ENCODE measurements at regions not wholly inside any gene's neighbourhood (a gene's known extent, or its start where the extent isn't known, plus 50 kb on each side); places are given as distances from the start of the nearest gene placed in this dataset.

DNA sequence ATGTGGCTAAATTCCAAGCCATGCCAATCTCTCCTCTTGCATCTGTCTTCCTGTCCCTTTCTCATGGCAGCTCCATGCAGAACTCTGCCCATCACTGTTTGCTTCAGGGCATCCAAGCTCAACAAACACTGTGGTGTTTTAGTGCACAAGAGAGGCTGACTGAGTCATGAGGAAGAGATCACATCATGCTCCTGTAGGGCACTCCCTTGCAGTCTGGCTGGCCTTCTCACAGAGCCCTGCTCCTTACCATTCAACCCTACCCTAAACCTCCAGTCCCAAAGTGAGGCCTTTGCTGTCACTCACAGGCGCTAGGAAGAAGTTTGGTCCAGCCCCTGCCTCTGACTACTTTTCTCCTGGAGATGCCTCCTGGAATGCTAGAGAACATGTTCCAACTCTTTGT, 194.0 kb downstream of the LRATD1 start:
- ATAC-seq (ENCODE audit: low read depth) (no peak), DNase-seq (ENCODE audit: low spot score in 2 of 2) (no peak)
- no peak overlapping the region for H3K4me3 Mint-ChIP-seq
- no peaks in the 10 kb centered on the region for H3K36me3 Mint-ChIP-seq
- H3K27me3 Mint-ChIP-seq, result peaks cover 5% of the 10 kb centered on the region
- no peak overlapping the region for H3K27ac Mint-ChIP-seq
- H3K4me1 Mint-ChIP-seq, result no peaks in the 10 kb centered on the region
- H3K9me3 Mint-ChIP-seq, result peaks cover 6% of the 10 kb centered on the region

DNA sequence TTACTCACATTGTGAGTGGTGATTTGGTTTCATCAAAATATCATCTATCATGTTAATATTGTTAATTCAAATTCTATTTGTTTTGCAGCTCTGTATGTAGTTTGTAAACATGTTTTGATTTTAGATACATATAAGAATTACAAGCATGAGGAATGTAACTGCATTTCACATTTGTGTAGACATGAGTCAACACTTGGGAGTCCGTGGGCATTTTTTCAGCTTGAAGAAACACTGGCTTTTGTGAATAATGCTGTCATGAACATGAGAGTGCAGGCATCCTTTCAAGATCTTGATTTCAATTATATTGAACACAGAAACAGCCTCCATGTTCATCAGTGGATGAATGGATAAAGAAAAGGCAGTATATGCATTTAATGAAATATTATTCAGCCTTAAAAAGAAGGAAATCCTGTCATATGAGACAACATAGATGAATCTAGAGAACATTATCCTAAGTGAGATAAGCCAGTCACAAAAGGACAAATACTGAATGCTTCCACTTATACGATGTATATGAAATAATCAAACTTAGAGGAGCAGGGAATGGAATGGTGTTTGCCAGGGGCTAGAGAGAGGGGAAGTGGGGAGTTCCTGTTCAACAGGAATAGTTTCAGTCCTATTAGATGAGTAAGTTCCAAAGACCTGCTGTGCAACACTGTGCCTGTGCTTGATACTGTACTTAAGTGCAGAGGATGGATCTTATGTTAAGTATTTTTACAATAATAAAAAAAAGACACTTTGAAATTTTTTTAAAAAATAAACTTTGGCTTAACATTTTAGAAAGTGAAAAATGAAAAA, 194.9 kb downstream of the LRATD1 start:
- no peak overlapping the region for H3K27ac Mint-ChIP-seq
- H3K27me3 Mint-ChIP-seq, result peaks cover 5% of the 10 kb centered on the region
- ATAC-seq (ENCODE audit: low read depth), result no peak
- H3K36me3 Mint-ChIP-seq, result no peaks in the 10 kb centered on the region
- H3K4me1 Mint-ChIP-seq, result no peaks in the 10 kb centered on the region
- peaks cover 6% of the 10 kb centered on the region for H3K9me3 Mint-ChIP-seq
- DNase-seq (ENCODE audit: low spot score in 2 of 2), result no peak
- no peak overlapping the region for H3K4me3 Mint-ChIP-seq

DNA sequence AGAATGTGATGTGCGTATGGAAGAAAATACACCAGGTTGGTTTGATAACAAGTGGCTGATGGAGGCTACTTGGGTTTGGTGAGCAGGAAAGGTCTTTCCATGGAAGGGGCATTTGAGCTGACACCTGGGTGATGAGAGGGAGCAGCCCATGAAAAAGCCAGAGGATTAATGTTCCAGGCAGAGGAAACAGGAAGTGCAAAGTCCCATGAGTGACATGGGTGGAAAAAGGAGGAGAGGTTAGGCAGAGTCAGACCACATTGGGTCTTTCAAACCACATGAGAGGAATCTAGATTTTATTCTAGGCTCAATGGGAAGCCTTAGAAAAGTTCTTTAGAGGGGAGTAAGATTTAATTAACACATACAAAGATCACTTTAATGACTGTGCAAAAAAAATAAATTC, 195.7 kb downstream of the LRATD1 start:
- H3K4me1 Mint-ChIP-seq, result no peaks in the 10 kb centered on the region
- H3K4me3 Mint-ChIP-seq, result no peak overlapping the region
- no peak overlapping the region for H3K27ac Mint-ChIP-seq
- peaks cover 5% of the 10 kb centered on the region for H3K27me3 Mint-ChIP-seq
- H3K36me3 Mint-ChIP-seq, result no peaks in the 10 kb centered on the region
- H3K9me3 Mint-ChIP-seq, result peaks cover 6% of the 10 kb centered on the region
- DNase-seq (ENCODE audit: low spot score in 2 of 2), result no peak
- no peak for ATAC-seq (ENCODE audit: low read depth)

DNA sequence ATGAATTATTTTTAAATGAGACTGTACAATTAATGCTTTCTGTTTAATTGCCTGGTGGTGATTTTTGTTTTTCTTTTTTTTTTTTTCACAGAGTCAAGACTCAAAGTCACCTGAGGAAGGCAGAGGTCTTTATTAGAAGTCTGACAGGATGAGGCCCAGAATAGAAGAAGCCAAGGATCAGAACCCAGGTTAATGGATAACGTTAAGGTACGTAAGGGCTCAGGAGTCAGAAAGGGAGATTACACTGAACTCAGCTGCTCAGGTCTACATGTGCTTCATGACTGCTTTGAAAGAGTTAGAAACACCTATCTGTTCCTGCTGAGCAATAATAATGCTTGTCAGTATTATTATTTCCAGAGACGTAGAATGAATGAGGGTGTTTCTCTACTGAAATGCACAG, 196.5 kb downstream of the LRATD1 start:
- Mint-ChIP-seq H3K9me3 (peaks cover 6% of the 10 kb centered on the region), H3K4me3 (no peak overlapping the region), H3K27ac (no peak overlapping the region), H3K36me3 (no peaks in the 10 kb centered on the region), H3K4me1 (no peaks in the 10 kb centered on the region), H3K27me3 (peaks cover 5% of the 10 kb centered on the region)
- ATAC-seq (ENCODE audit: low read depth) (no peak), DNase-seq (ENCODE audit: low spot score in 2 of 2) (no peak)

DNA sequence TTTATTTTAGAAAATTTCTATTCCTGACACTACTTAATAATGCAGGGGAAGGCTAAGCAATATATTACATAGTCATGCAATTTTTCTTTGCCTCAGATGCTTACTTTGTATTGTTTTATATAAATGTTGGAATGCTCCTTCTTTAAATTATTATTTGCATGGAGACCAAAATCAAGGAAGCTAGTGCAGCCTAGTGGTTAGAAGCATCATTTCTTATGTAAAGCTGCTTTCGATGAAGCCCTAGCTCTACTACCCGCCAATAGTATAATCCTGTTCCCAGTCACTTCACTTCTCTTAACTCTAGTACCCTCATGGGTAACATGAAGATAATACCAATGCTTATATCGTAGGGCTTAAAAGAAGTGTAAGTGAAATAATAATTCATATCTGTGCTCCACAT, 198.9 kb downstream of the LRATD1 start:
- Mint-ChIP-seq H3K9me3 (peaks cover 6% of the 10 kb centered on the region), H3K36me3 (no peaks in the 10 kb centered on the region), H3K27me3 (peaks cover 2% of the 10 kb centered on the region), H3K4me1 (no peaks in the 10 kb centered on the region), H3K4me3 (no peak overlapping the region), H3K27ac (no peak overlapping the region)
- DNase-seq (ENCODE audit: low spot score in 2 of 2) (no peak), ATAC-seq (ENCODE audit: low read depth) (no peak)

DNA sequence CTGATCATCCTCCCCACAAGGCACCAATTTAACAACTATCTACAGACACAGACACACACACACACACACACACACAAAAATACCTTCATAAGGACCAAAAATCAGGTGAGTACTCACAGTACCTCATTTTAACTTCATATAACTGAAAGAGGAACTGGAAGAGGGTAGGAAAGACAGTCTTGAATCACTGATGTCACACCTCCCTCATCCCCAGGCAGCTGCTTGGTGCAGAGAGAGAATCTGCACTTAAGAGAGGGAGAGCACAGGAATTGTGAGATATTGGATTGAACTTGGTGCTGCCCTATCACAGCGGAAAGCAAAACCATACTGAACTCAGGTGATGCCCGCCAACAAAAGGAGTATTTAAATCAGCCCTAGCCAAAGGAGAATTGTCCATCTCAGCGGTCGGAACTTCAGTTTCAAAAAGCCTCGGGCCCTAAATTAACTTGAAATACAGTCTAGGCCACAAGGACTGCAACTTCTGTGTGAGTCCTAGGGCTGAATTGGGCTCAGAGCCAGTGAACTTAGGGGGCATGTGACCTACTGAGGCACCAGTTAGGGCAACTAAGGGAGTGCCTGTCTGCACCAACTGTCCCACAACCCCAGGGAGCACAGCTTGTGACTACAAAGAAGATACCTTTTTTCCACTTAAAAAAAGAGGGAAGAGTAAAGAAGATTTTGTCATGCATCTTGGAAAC, 211.1 kb downstream of the LRATD1 start:
- Mint-ChIP-seq H3K4me3 (no peak overlapping the region), H3K4me1 (no peaks in the 10 kb centered on the region), H3K27ac (no peak overlapping the region), H3K27me3 (peaks cover 3% of the 10 kb centered on the region), H3K36me3 (no peaks in the 10 kb centered on the region), H3K9me3 (peaks cover 8% of the 10 kb centered on the region)
- ATAC-seq (ENCODE audit: low read depth), result no peak
- DNase-seq (ENCODE audit: low spot score in 2 of 2), result no peak

DNA sequence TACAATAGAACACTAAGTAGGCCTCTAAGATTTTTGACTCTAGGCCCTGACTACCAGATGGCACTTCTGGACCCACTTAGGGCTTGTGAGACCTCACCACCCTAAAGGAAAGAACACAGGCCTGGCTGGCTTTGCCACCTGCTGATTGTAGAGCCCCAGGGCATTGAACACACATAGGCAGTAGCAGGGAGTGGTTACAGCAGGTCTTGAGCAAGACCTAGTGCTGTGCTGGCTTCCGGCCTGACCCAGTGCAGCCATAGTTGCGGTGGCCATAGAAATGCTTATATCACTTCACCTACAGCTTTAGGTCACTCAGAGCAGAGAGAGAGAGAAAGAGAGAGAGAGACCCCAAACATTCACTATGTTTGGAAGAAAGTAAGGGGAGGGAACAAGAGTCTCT, 223.2 kb downstream of the LRATD1 start:
- DNase-seq (ENCODE audit: low spot score in 2 of 2) (no peak), ATAC-seq (ENCODE audit: low read depth) (no peak)
- Mint-ChIP-seq H3K27ac (no peak overlapping the region), H3K4me1 (no peaks in the 10 kb centered on the region), H3K4me3 (no peak overlapping the region), H3K36me3 (no peaks in the 10 kb centered on the region), H3K27me3 (no peaks in the 10 kb centered on the region), H3K9me3 (peaks cover 9% of the 10 kb centered on the region)

DNA sequence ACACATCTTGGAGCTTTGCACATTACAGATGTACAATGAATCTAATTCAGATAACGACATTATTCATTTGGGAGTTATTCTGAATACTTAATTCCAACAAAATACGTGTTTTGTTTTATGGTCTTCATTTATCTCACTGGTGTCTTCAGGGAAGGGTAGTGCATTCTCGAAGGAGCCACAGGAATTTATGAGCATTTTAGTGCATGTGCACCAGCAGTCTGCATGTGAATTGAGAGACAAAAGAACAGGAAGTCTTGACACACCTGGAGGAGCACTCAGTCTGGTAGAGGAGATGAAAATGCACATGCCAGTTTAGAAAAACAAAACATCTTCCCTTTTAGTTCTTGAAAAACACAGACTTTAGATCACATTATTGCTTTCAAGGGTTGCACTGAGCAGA, 228.7 kb downstream of the LRATD1 start:
- Mint-ChIP-seq H3K9me3 (peaks cover 5% of the 10 kb centered on the region), H3K27me3 (no peaks in the 10 kb centered on the region), H3K36me3 (peaks cover 1% of the 10 kb centered on the region), H3K4me3 (no peak overlapping the region), H3K4me1 (no peaks in the 10 kb centered on the region), H3K27ac (no peak overlapping the region)
- ATAC-seq (ENCODE audit: low read depth) (no peak), DNase-seq (ENCODE audit: low spot score in 2 of 2) (no peak)

DNA sequence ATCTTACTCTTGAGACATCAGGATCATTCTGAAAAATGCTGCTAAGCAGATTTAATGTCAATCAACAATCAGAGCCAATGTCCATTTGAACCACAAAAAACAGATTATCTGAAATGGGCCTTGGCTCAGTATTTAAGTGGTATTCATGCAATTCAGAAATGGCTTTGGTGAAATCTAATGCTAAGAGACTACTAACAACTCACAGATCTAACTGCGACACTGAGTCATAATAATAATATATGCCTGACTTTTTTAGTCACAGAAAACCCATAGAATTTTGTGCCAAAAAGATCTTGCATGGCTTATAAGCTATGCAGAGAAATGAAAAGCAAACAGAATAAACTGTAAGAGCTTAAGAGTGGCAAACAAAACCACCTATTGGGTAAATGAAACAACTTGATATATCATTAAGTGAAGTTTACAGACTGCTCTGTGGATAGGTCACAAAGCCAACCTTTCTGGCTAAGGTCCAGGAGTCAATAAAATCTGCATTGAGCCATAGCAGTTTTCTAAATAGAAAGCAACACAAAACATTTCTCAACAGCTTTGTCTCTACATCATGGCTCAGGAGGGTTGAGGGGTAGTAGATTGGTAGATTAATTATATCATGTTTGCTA, 234.3 kb downstream of the LRATD1 start:
- DNase-seq (ENCODE audit: low spot score in 2 of 2) (no peak), ATAC-seq (ENCODE audit: low read depth) (no peak)
- Mint-ChIP-seq H3K36me3 (peaks cover 1% of the 10 kb centered on the region), H3K9me3 (peaks cover 2% of the 10 kb centered on the region), H3K27me3 (peaks cover 2% of the 10 kb centered on the region), H3K4me3 (no peak overlapping the region), H3K4me1 (no peaks in the 10 kb centered on the region), H3K27ac (no peak overlapping the region)

DNA sequence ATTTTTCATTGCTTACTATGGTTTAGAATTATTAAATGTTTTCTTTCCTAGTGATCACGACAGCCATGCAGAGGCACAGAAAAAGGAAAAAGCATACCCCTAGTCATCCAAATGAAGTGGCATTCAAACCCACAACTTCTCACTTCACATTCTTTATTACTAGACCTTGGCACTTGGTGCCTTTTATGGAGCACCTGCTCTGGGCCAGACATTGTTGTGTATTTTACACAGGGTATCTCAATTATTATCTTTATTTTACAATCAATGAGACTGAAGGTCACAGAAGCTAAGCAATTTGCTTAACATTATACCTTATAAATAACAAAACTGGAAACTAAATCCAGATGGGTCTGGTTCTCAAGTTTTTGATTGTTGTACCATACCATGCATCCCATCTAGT, 235.3 kb downstream of the LRATD1 start:
- H3K4me3 Mint-ChIP-seq, result no peak overlapping the region
- ATAC-seq (ENCODE audit: low read depth) (no peak), DNase-seq (ENCODE audit: low spot score in 2 of 2) (no peak)
- H3K36me3 Mint-ChIP-seq, result peaks cover 1% of the 10 kb centered on the region
- H3K4me1 Mint-ChIP-seq, result no peaks in the 10 kb centered on the region
- no peak overlapping the region for H3K27ac Mint-ChIP-seq
- H3K27me3 Mint-ChIP-seq, result peaks cover 4% of the 10 kb centered on the region
- H3K9me3 Mint-ChIP-seq, result peaks cover 2% of the 10 kb centered on the region

DNA sequence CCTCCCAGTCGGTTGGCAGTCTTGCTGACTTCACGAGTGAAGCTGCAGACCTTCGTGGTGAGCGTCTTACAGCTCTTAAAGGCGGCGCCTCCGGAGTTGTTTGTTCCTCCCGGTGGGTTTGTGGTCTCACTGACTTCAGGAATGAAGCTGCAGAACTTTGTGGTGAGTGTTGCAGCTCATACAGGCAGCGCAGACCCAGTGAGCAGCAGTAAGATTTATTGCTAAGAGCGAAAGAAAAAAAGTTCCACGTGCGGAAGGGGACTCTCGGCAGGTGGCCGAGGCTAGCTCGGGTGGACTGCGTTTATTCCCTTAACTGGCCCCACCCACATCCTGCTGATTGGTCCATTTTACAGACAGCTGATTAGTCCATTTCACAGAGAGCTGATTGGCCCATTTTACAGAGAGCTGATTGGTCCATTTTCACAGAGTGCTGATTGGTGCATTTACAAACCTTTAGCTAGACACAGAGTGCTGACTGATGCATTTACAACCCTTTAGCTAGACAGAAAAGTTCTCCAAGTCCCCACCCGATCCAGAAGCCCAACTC, 240.3 kb downstream of the LRATD1 start:
- Mint-ChIP-seq H3K36me3 (no peaks in the 10 kb centered on the region), H3K4me1 (no peaks in the 10 kb centered on the region), H3K9me3 (peaks cover 2% of the 10 kb centered on the region), H3K27ac (no peak overlapping the region), H3K4me3 (no peak overlapping the region), H3K27me3 (peaks cover 6% of the 10 kb centered on the region)
- ATAC-seq (ENCODE audit: low read depth), result no peak
- DNase-seq (ENCODE audit: low spot score in 2 of 2), result no peak

DNA sequence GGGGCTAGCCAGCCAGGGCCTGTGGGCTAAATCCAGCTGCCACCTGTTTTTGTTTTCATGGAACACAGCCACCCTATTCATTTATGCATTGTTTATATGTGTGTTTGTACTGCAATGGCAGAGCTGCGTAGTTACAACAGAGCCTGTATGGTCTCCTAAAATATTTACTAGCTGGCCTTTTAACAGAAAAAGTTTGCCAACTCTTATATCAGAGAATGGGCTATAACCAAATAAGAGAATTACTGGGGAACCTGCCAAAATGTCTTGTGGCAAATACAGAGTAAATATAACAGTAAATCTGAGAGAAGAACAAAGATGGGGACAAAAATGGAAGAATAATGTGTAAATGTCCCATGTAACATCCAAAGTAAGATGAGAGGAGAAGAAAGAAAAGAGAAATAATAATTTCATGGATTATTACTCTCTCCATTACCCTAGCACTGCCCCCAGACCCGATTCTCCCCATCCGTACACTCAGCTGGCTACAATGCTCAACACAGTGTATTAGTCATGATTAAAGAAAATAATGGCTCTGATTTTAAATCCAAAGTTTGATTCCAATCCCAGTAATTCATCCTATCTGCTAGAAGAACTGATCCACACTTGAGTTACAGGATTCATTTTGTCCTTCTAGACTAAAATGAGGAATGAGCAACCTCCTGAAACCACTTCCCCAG, 249.3 kb downstream of the LRATD1 start:
- Mint-ChIP-seq H3K36me3 (no peaks in the 10 kb centered on the region), H3K9me3 (peaks cover 2% of the 10 kb centered on the region), H3K27ac (no peak overlapping the region), H3K4me1 (no peaks in the 10 kb centered on the region), H3K27me3 (peaks cover 4% of the 10 kb centered on the region), H3K4me3 (no peak overlapping the region)
- DNase-seq (ENCODE audit: low spot score in 2 of 2) (no peak), ATAC-seq (ENCODE audit: low read depth) (no peak)

DNA sequence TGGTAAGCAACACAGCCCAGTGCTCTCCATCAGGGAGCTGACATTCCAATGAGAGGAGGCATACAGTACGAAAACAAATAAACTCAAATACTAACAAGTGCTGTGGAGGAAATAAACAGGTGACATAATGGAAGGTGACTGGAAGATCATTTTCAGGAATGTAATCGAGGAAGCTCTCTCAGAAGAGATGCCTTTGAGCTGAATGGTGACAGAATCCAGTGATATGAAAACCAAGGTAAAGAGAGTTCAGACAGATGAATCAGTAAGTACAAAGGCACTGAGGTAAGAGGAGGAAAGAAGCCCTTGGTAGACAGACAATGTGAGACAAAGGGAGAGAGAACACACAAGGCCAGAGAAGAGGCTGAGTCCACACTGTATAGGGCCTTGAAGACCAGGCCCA, 252.1 kb downstream of the LRATD1 start:
- Mint-ChIP-seq H3K27me3 (peaks cover 2% of the 10 kb centered on the region), H3K4me1 (no peaks in the 10 kb centered on the region), H3K27ac (no peak overlapping the region), H3K9me3 (peaks cover 2% of the 10 kb centered on the region), H3K4me3 (no peak overlapping the region), H3K36me3 (no peaks in the 10 kb centered on the region)
- no peak for DNase-seq (ENCODE audit: low spot score in 2 of 2)
- no peak for ATAC-seq (ENCODE audit: low read depth)

DNA sequence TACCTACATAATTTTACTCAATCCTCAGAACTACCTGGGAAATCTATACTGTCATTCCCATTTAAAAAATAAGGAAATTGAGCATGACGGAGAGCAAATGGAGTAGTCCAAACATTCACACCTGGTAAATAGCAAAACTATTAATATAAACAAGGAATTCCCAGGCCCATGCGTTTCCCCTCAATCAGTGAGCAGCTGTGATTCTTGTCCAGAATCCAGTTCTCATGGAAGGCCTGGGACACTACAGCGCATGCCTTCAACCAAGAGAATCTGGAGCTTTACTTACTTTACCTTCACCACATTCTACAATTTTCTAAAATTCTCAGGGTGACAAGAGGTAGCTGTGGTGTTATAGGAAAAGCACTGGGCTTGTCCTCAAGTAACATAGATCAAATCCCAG, 259.0 kb downstream of the LRATD1 start:
- ATAC-seq (ENCODE audit: low read depth) (no peak), DNase-seq (ENCODE audit: low spot score in 2 of 2) (no peak)
- no peak overlapping the region for H3K27ac Mint-ChIP-seq
- peaks cover 3% of the 10 kb centered on the region for H3K9me3 Mint-ChIP-seq
- H3K36me3 Mint-ChIP-seq, result no peaks in the 10 kb centered on the region
- H3K27me3 Mint-ChIP-seq, result peaks cover 5% of the 10 kb centered on the region
- H3K4me1 Mint-ChIP-seq, result no peaks in the 10 kb centered on the region
- H3K4me3 Mint-ChIP-seq, result no peak overlapping the region

Measured in memory B cell (primary cell).